Thyroid gland (tissue), 4 donors: ENCODE measurements at regions not wholly inside any gene's neighbourhood (a gene's known extent, or its start where the extent isn't known, plus 50 kb on each side); places are given as distances from the start of the nearest gene placed in this dataset.

Source experiments
- DNase-seq, 2 donors: peaks; one replicate each; pipeline ENCODE4 v3.0.0-alpha.2; 2019
- H3K27ac ChIP-seq, 3 donors: fragments of 200-600 bp; sonication (generic); 1 replicate in 2 of 3; 2 replicates in 1 of 3; pipeline ENCODE4 v1.5.1; 2016 to 2019; ENCODE audit warnings: mild to moderate bottlenecking in 1 of 3, moderate library complexity in 1 of 3
- H3K27me3 ChIP-seq: fragments of 200-600 bp; sonication (generic); one replicate; pipeline ENCODE4 v1.5.1; 2019
- H3K36me3 ChIP-seq, 2 donors: fragments of 200-600 bp; sonication (generic); one replicate each; pipeline ENCODE4 v1.5.1; 2016 to 2019
- H3K4me1 ChIP-seq, 2 donors: fragments of 200-600 bp; sonication (generic); one replicate each; pipeline ENCODE4 v1.5.1; 2017 to 2019
- H3K4me3 ChIP-seq, 3 donors: fragments of 200-600 bp; sonication (generic); replicated peaks in 1 of 3; 1 replicate in 2 of 3; 2 replicates in 1 of 3; pipeline ENCODE4 v1.5.1; 2016; ENCODE audit warnings: mild to moderate bottlenecking in 1 of 3
- H3K9me3 ChIP-seq: fragments of 200-600 bp; sonication (generic); one replicate; pipeline ENCODE4 v1.5.1; 2017
- CTCF ChIP-seq, 6 experiments: fragments of 200-600 bp in 3 of 6; fragments of 450-650 bp in 3 of 6; sonication (generic) in 3 of 6; IDR thresholded peaks; one replicate each; pipeline ENCODE4 v1.5.1; 2016 to 2019; ENCODE audit warnings: antibody characterized with exemption in 6 of 6, mild to moderate bottlenecking in 2 of 6, inconsistent platforms in 1 of 6, moderate library complexity in 1 of 6
- POLR2A ChIP-seq, 2 donors: fragments of 450-650 bp; IDR thresholded peaks; one replicate each; pipeline ENCODE4 v1.6.1; 2017; ENCODE audit warnings: antibody characterized with exemption in 2 of 2, mild to moderate bottlenecking in 2 of 2, moderate library complexity in 1 of 2
- WGBS, 2 donors: methylation state at CpG; one replicate each; pipeline ENCODE4 v1.1.5; 2017; 5-methylcytosine and 5-hydroxymethylcytosine counted together
- intact Hi-C: fragments of 100-400 bp; cut with DNase I; formaldehyde crosslinking; loops from one replicate; pipeline ENCODE4 v1.15.1; 2023

DNA sequence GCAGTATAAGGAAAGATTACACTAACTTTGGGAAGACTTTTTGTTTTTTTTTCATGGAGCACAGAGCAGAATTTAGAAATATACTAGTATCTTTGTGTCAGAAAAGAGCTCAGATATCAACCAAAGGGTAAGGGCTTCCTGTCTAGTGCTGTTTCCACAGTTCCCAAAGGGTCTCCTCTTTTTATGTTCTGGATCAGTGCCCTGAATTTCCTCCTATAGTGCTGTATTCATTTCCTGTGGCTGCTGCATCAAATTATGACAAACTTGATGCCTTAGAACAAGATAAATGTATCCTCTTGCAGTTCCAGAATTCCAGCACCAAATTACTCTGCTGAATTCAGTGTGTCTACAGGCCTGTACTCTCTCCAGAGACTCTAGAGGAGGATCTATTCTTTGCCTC, 219.8 kb upstream of the THRB start:
- H3K36me3 ChIP-seq = no peaks in the 10 kb centered on the region
- no peaks in the 10 kb centered on the region for H3K4me1 ChIP-seq
- DNase-seq = no peak
- no peak overlapping the region for H3K27ac ChIP-seq
- H3K27me3 ChIP-seq = no peaks in the 10 kb centered on the region
- H3K4me3 ChIP-seq = no peak overlapping the region
- intact Hi-C loops = no loop called here
- no peak for TF ChIP-seq CTCF (IDR thresholded peaks at IDR 0.05)
- TF ChIP-seq POLR2A (IDR thresholded peaks at IDR 0.05) = no peak
- no peaks in the 10 kb centered on the region for H3K9me3 ChIP-seq

- no peak for DNase-seq
- Histone ChIP-seq H3K4me3 (no peak overlapping the region), H3K36me3 (no peaks in the 10 kb centered on the region), H3K27ac (no peak overlapping the region), H3K27me3 (no peaks in the 10 kb centered on the region), H3K4me1 (no peaks in the 10 kb centered on the region), H3K9me3 (no peaks in the 10 kb centered on the region)
- WGBS, 2 donors = 77 to 87% methylated on average over 5 of the region's 5 CpGs
- intact Hi-C loops = no loop called here
- TF ChIP-seq POLR2A (IDR thresholded peaks at IDR 0.05) = no peak
- no peak for TF ChIP-seq CTCF (IDR thresholded peaks at IDR 0.05)
Observed at GRCh38 chr3:24715171-24715792, 220.6 kb upstream of the THRB start.

GRCh38 chr3:24722087-24722486, 227.4 kb upstream of the THRB start:
- Histone ChIP-seq H3K36me3 (no peaks in the 10 kb centered on the region), H3K4me3 (no peak overlapping the region), H3K4me1 (no peaks in the 10 kb centered on the region), H3K27me3 (no peaks in the 10 kb centered on the region), H3K27ac (no peak overlapping the region), H3K9me3 (no peaks in the 10 kb centered on the region)
- WGBS, 2 donors = 68 to 78% methylated on average over 5 of the region's 5 CpGs
- intact Hi-C loops = no loop called here
- no peak for TF ChIP-seq CTCF (IDR thresholded peaks at IDR 0.05)
- no peak for TF ChIP-seq POLR2A (IDR thresholded peaks at IDR 0.05)
- no peak for DNase-seq

GRCh38 chr3:24725514-24726255, 231.0 kb upstream of the THRB start:
- H3K4me1 ChIP-seq = no peaks in the 10 kb centered on the region
- no peaks in the 10 kb centered on the region for H3K36me3 ChIP-seq
- WGBS, 2 donors = 83 to 84% methylated on average over 3 of the region's 3 CpGs
- intact Hi-C loops = no loop called here
- TF ChIP-seq CTCF (IDR thresholded peaks at IDR 0.05) (no peak), POLR2A (IDR thresholded peaks at IDR 0.05) (no peak)
- no peak overlapping the region for H3K4me3 ChIP-seq
- H3K27ac ChIP-seq = no peak overlapping the region
- no peaks in the 10 kb centered on the region for H3K9me3 ChIP-seq
- no peaks in the 10 kb centered on the region for H3K27me3 ChIP-seq
- DNase-seq = no peak

- Histone ChIP-seq H3K27me3 (no peaks in the 10 kb centered on the region), H3K4me1 (no peaks in the 10 kb centered on the region), H3K4me3 (no peak overlapping the region), H3K27ac (no peak overlapping the region), H3K9me3 (no peaks in the 10 kb centered on the region), H3K36me3 (no peaks in the 10 kb centered on the region)
- DNase-seq = no peak
- intact Hi-C loops = no loop called here
- TF ChIP-seq POLR2A (IDR thresholded peaks at IDR 0.05) (no peak), CTCF (IDR thresholded peaks at IDR 0.05) (no peak)
- WGBS, 2 donors = 92 to 94% methylated on average over 2 of the region's 2 CpGs
Observed at GRCh38 chr3:24726423-24726822, 231.8 kb upstream of the THRB start.
